ENCODE measurements at regions not wholly inside any gene's neighbourhood (a gene's known extent, or its start where the extent isn't known, plus 50 kb on each side); places are given as distances from the start of the nearest gene placed in this dataset.

- no peak for TF ChIP-seq EZH2 (IDR thresholded peaks at IDR 0.05; ENCODE audit: low read depth)
- TF ChIP-seq CTCF (conservative IDR thresholded peaks at IDR 0.05): no peak
Measured at GRCh38 chr5:1726956-1727355, 72.7 kb downstream of the MRPL36 start.

All from PC-9 (cell line).